Glutamatergic neuron (in vitro differentiated cells): ENCODE measurements at regions not wholly inside any gene's neighbourhood (a gene's known extent, or its start where the extent isn't known, plus 50 kb on each side); places are given as distances from the start of the nearest gene placed in this dataset.

ENCODE experiments used
- DNase-seq: peaks from one replicate; pipeline ENCODE4 v3.0.0; 2022
- H3K27ac Mint-ChIP-seq: one replicate; pipeline ENCODE4 v1.8.0; 2020; ENCODE audit warnings: mild to moderate bottlenecking, mixed read lengths, inconsistent platforms; ENCODE audit not compliant: unreplicated experiment
- H3K27me3 Mint-ChIP-seq: one replicate; pipeline ENCODE4 v1.8.0; 2020; ENCODE audit warnings: mild to moderate bottlenecking, moderate library complexity, mixed read lengths, inconsistent platforms; ENCODE audit not compliant: unreplicated experiment
- H3K36me3 Mint-ChIP-seq: one replicate; pipeline ENCODE4 v1.8.0; 2020; ENCODE audit warnings: mild to moderate bottlenecking, mixed read lengths, inconsistent platforms; ENCODE audit not compliant: unreplicated experiment
- H3K4me1 Mint-ChIP-seq: one replicate; pipeline ENCODE4 v1.8.0; 2020; ENCODE audit warnings: mild to moderate bottlenecking, low read depth, mixed read lengths, inconsistent platforms; ENCODE audit not compliant: unreplicated experiment
- H3K4me3 Mint-ChIP-seq: one replicate; pipeline ENCODE4 v1.8.0; 2020; ENCODE audit warnings: mild to moderate bottlenecking, mixed read lengths, inconsistent platforms; ENCODE audit not compliant: unreplicated experiment
- H3K9me3 Mint-ChIP-seq: one replicate; pipeline ENCODE4 v1.8.0; 2020; ENCODE audit warnings: mild to moderate bottlenecking, moderate library complexity, mixed read lengths, inconsistent platforms; ENCODE audit not compliant: unreplicated experiment
- CTCF ChIP-seq: fragments of 200-600 bp; sonication (generic); IDR thresholded peaks from one replicate; pipeline ENCODE4 v1.5.0; 2021; ENCODE audit not compliant: partially characterized antibody, unreplicated experiment

- H3K27ac Mint-ChIP-seq, result no peak overlapping the region
- TF ChIP-seq CTCF, result no peak
- H3K36me3 Mint-ChIP-seq, result no peaks in the 10 kb centered on the region
- no peak overlapping the region for H3K4me3 Mint-ChIP-seq
- H3K27me3 Mint-ChIP-seq, result no peaks in the 10 kb centered on the region
- no peak for DNase-seq
- H3K4me1 Mint-ChIP-seq, result peaks cover 36% of the 10 kb centered on the region
- H3K9me3 Mint-ChIP-seq, result peaks cover 7% of the 10 kb centered on the region
Observed at GRCh38 chr1:228979325-228979699, 244.0 kb downstream of the RHOU start.

- peaks cover 7% of the 10 kb centered on the region for H3K9me3 Mint-ChIP-seq
- no peak overlapping the region for H3K27ac Mint-ChIP-seq
- TF ChIP-seq CTCF, result no peak
- H3K36me3 Mint-ChIP-seq, result no peaks in the 10 kb centered on the region
- no peak for DNase-seq
- peaks cover 33% of the 10 kb centered on the region for H3K4me1 Mint-ChIP-seq
- no peak overlapping the region for H3K4me3 Mint-ChIP-seq
- H3K27me3 Mint-ChIP-seq, result no peaks in the 10 kb centered on the region
Observed at GRCh38 chr1:228979774-228980173, 244.5 kb downstream of the RHOU start.

- H3K4me3 Mint-ChIP-seq, result no peak overlapping the region
- peaks cover 4% of the 10 kb centered on the region for H3K36me3 Mint-ChIP-seq
- no peak overlapping the region for H3K27ac Mint-ChIP-seq
Observed at GRCh38 chr1:228980232-228980937, 245.1 kb downstream of the RHOU start.

GRCh38 chr1:228982637-228983036, 247.4 kb downstream of the RHOU start:
- DNase-seq, result no peak
- Mint-ChIP-seq H3K9me3 (peaks cover 8% of the 10 kb centered on the region), H3K4me1 (peaks cover 20% of the 10 kb centered on the region), H3K27ac (no peak overlapping the region), H3K36me3 (peaks cover 9% of the 10 kb centered on the region), H3K27me3 (no peaks in the 10 kb centered on the region), H3K4me3 (no peak overlapping the region)
- no peak for TF ChIP-seq CTCF

More at GRCh38 chr1:228980232-228980937, 245.1 kb downstream of the RHOU start:
- no peak for DNase-seq
- no peak for TF ChIP-seq CTCF
- peaks cover 30% of the 10 kb centered on the region for H3K4me1 Mint-ChIP-seq
- H3K27me3 Mint-ChIP-seq, result no peaks in the 10 kb centered on the region
- H3K9me3 Mint-ChIP-seq, result peaks cover 7% of the 10 kb centered on the region

GRCh38 chr1:228983231-228983660, 248.0 kb downstream of the RHOU start:
- no peaks in the 10 kb centered on the region for H3K27me3 Mint-ChIP-seq
- DNase-seq, result no peak
- no peak overlapping the region for H3K27ac Mint-ChIP-seq
- H3K36me3 Mint-ChIP-seq, result peaks cover 9% of the 10 kb centered on the region
- no peak overlapping the region for H3K4me3 Mint-ChIP-seq
- H3K4me1 Mint-ChIP-seq, result peaks cover 22% of the 10 kb centered on the region
- H3K9me3 Mint-ChIP-seq, result peaks cover 9% of the 10 kb centered on the region
- TF ChIP-seq CTCF, result no peak
